HepG2 (cell line): ENCODE measurements at regions not wholly inside any gene's neighbourhood (a gene's known extent, or its start where the extent isn't known, plus 50 kb on each side); places are given as distances from the start of the nearest gene placed in this dataset.

Experiments used
- ATAC-seq: fragments of 200-7000 bp; cut with Tn5 transposase; 3 replicates; pipeline ENCODE4 v1.9.1; 2020; ENCODE audit warnings: mild to moderate bottlenecking, moderate library complexity
- BruUV-seq: library from RNA; stranded (reverse); fragments of 400-500 nt; replicated peaks from 2 replicates; lab custom pipeline; 2021; lab: Mats Ljungman, UMichigan
- CTCF ChIA-PET: fragments of 300-600 bp; formaldehyde crosslinking; extraction: SDS; loops from one replicate; lab custom pipeline; 2021; ENCODE audit warnings: low total read pairs, inconsistent platforms, low intra/inter-chr PET ratio; lab: Yijun Ruan, JAX
- POLR2A ChIA-PET: fragments of 350-600 bp; sonication (Branson Sonifier 250); formaldehyde crosslinking; loops from one replicate; lab custom pipeline; 2020; ENCODE audit warnings: antibody characterized with exemption, inconsistent platforms; lab: Yijun Ruan, JAX
- DNase-seq: peaks from one replicate; pipeline ENCODE4 v3.0.0-alpha.2; 2015; ENCODE audit warnings: low spot score
- FAIRE-seq: peaks from 3 replicates; lab custom pipeline; 2011; peaks lifted over from hg19 to GRCh38; lab: Jason Lieb, UNC
- H2AFZ ChIP-seq: one replicate; pipeline ENCODE4 v1.6.1; 2011; ENCODE audit warnings: low read length, inconsistent platforms
- H3K27ac ChIP-seq: fragments of 300-600 bp; 3 replicates; pipeline ENCODE4 v1.8.0; 2011; ENCODE audit warnings: mixed run types, mild to moderate bottlenecking, mixed read lengths, low read length, inconsistent platforms; ENCODE audit not compliant: insufficient read depth; ENCODE audit errors: extremely low read length
- H3K27me3 ChIP-seq, 2 experiments: fragments of 200-600 bp in 1 of 2; 2 replicates in 1 of 2; 3 replicates in 1 of 2; pipeline versions ENCODE4 v1.6.0 to v1.8.0; 2011; ENCODE audit warnings: low read length in 2 of 2, mild to moderate bottlenecking in 2 of 2, moderate library complexity in 2 of 2, inconsistent platforms in 1 of 2; ENCODE audit not compliant: insufficient read depth in 2 of 2, control insufficient read depth in 1 of 2
- H3K36me3 ChIP-seq, 2 experiments: fragments of 200-600 bp in 1 of 2; replicated peaks in 1 of 2; 2 replicates in 1 of 2; 3 replicates in 1 of 2; pipeline versions ENCODE4 v1.5.1 to v1.8.0; 2011; ENCODE audit warnings: low read length in 2 of 2, inconsistent platforms in 1 of 2; ENCODE audit not compliant: insufficient read depth in 2 of 2, control insufficient read depth in 1 of 2
- H3K4me1 ChIP-seq: 2 replicates; pipeline ENCODE4 v1.5.1; 2012; ENCODE audit warnings: low read length, inconsistent platforms; ENCODE audit not compliant: insufficient read depth
- H3K4me2 ChIP-seq: 2 replicates; pipeline ENCODE4 v1.6.0; 2011; ENCODE audit warnings: low read depth, low read length, inconsistent platforms
- H3K4me3 ChIP-seq, 3 experiments: fragments of 200-600 bp in 1 of 3; sonication (generic), shearing (Covaris generic) in 1 of 3; replicated peaks in 1 of 3; 2 replicates each; pipeline ENCODE4 v1.5.1; 2011 to 2016; ENCODE audit warnings: low read length in 3 of 3, inconsistent platforms in 2 of 3, low read depth in 2 of 3, mild to moderate bottlenecking in 2 of 3, control low read depth in 1 of 3, mixed read lengths in 1 of 3; ENCODE audit not compliant: insufficient read depth in 1 of 3
- H3K79me2 ChIP-seq: one replicate; pipeline ENCODE4 v1.6.1; 2011; ENCODE audit warnings: low read length, inconsistent platforms; ENCODE audit not compliant: insufficient read depth
- H3K9ac ChIP-seq: 2 replicates; pipeline ENCODE4 v1.6.0; 2011; ENCODE audit warnings: mild to moderate bottlenecking, low read depth, low read length, inconsistent platforms; ENCODE audit not compliant: insufficient read depth
- H3K9me3 ChIP-seq: 2 replicates; pipeline ENCODE4 v1.5.1; 2012; ENCODE audit warnings: mild to moderate bottlenecking, low read length
- H4K20me1 ChIP-seq: 2 replicates; pipeline ENCODE4 v1.6.0; 2011; ENCODE audit warnings: inconsistent platforms, mild to moderate bottlenecking, low read length, moderate library complexity; ENCODE audit not compliant: insufficient read depth
- BCL6 ChIP-seq: IDR thresholded peaks from 2 replicates; pipeline ENCODE4 v1.6.1; 2016; ENCODE audit warnings: missing genetic modification reagents, missing compliant biosample characterization
- CTCF ChIP-seq: sonication (generic); formaldehyde crosslinking; IDR thresholded peaks from 2 replicates; pipeline ENCODE4 v1.5.0; 2020; ENCODE audit warnings: mild to moderate bottlenecking, missing genetic modification reagents, moderate library complexity
- HHEX ChIP-seq: IDR thresholded peaks from 2 replicates; pipeline ENCODE4 v1.6.1; 2016; ENCODE audit warnings: control low read depth
- IKZF4 ChIP-seq: sonication (generic); formaldehyde crosslinking; IDR thresholded peaks from 2 replicates; pipeline ENCODE4 v1.5.1; 2020; ENCODE audit warnings: borderline replicate concordance, mild to moderate bottlenecking, low read depth, missing genetic modification reagents; ENCODE audit errors: not compliant biosample characterization
- MTERF4 ChIP-seq: sonication (generic); formaldehyde crosslinking; IDR thresholded peaks from 2 replicates; pipeline ENCODE4 v1.8.0; 2023; ENCODE audit warnings: mild to moderate bottlenecking, missing genetic modification reagents
- PHF5A ChIP-seq: IDR thresholded peaks from one replicate; pipeline ENCODE4 v1.6.1; 2018; ENCODE audit warnings: low read depth, missing genetic modification reagents; ENCODE audit not compliant: unreplicated experiment
- POGZ ChIP-seq: sonication (generic); formaldehyde crosslinking; IDR thresholded peaks from 2 replicates; pipeline ENCODE4 v1.4.0; 2020; ENCODE audit warnings: mild to moderate bottlenecking, missing genetic modification reagents
- REST ChIP-seq, 2 experiments: IDR thresholded peaks; 2 replicates each; pipeline ENCODE4 v1.6.1; 2011 to 2012; ENCODE audit warnings: low read length in 2 of 2, borderline replicate concordance in 1 of 2, low read depth in 1 of 2, mild to moderate bottlenecking in 1 of 2, moderate library complexity in 1 of 2
- SALL2 ChIP-seq: sonication (generic); formaldehyde crosslinking; IDR thresholded peaks from 2 replicates; pipeline ENCODE4 v1.8.1; 2023; ENCODE audit warnings: mild to moderate bottlenecking, missing genetic modification reagents, inconsistent platforms
- SRF ChIP-seq: IDR thresholded peaks from 2 replicates; pipeline ENCODE4 v1.6.1; 2011; ENCODE audit warnings: mild to moderate bottlenecking, low read depth, low read length, moderate library complexity
- TGIF2 ChIP-seq: IDR thresholded peaks from 2 replicates; pipeline ENCODE4 v1.6.1; 2016; ENCODE audit warnings: control low read depth, missing compliant biosample characterization
- ZBTB43 ChIP-seq: sonication (generic); formaldehyde crosslinking; conservative IDR thresholded peaks from 2 replicates; pipeline ENCODE4 v1.4.0; 2020; ENCODE audit warnings: missing genetic modification reagents
- ZFP62 ChIP-seq: sonication (generic); formaldehyde crosslinking; IDR thresholded peaks from 2 replicates; pipeline ENCODE4 v1.4.0; 2020; ENCODE audit warnings: missing genetic modification reagents
- ZNF34 ChIP-seq: sonication (generic); formaldehyde crosslinking; IDR thresholded peaks from 2 replicates; pipeline ENCODE4 v1.4.0; 2020; ENCODE audit warnings: mild to moderate bottlenecking, missing genetic modification reagents, borderline replicate concordance
- ZNF547 ChIP-seq: sonication (generic); formaldehyde crosslinking; IDR thresholded peaks from 2 replicates; pipeline ENCODE4 v1.5.1; 2020; ENCODE audit warnings: mild to moderate bottlenecking, missing genetic modification reagents
- ZNF792 ChIP-seq: IDR thresholded peaks from 2 replicates; pipeline ENCODE4 v1.6.1; 2016
- WGBS: methylation state at CpG from one replicate; pipeline ENCODE4 v1.1.6; 2017; ENCODE audit warnings: low lambda C conversion rate; 5-methylcytosine and 5-hydroxymethylcytosine counted together
- in situ Hi-C: cut with HindIII; loops from 2 replicates; pipeline ENCODE4 v1.10.0; 2017; ENCODE audit warnings: low pct_unique_long_range_greater_than_20kb; ENCODE audit not compliant: extremely low pct_ligation_motif_present
- intact Hi-C: fragments of 100-400 bp; cut with micrococcal nuclease; formaldehyde crosslinking; loops from one replicate; pipeline ENCODE4 v1.10.0; 2022; ENCODE audit not compliant: unreplicated experiment

GRCh38 chr5:30500513-30500912, 693.0 kb upstream of the CDH6 start:
- no peaks in the 10 kb centered on the region; a peak in 1 of 5 replicates for H3K27me3 ChIP-seq
- no peaks in the 10 kb centered on the region for H3K36me3 ChIP-seq
- H3K79me2 ChIP-seq, result no peaks in the 10 kb centered on the region
- TF ChIP-seq SRF (no peak), SALL2 (CRISPR knock-in tag) (no peak), CTCF (CRISPR knock-in tag) (no peak), ZBTB43 (no peak), ZNF792 (CRISPR knock-in tag) (no peak), IKZF4 (CRISPR knock-in tag) (no peak), POGZ (CRISPR knock-in tag) (no peak), BCL6 (no peak), MTERF4 (CRISPR knock-in tag) (no peak), ZNF34 (no peak), HHEX (CRISPR knock-in tag) (no peak), ZFP62 (no peak), PHF5A (CRISPR knock-in tag) (no peak), ZNF547 (CRISPR knock-in tag) (no peak), REST (IDR thresholded peaks at IDR 0.05; ENCODE audit: borderline replicate concordance in 1 of 2, low read depth in 1 of 2, low read length in 2 of 2) (no peak), TGIF2 (CRISPR knock-in tag) (no peak)
- WGBS, result 93% methylated on average over 2 of the region's 2 CpGs
- no peak overlapping the region for H3K27ac ChIP-seq
- CTCF ChIA-PET, result no interaction called here
- intact Hi-C loops (no loop called here), in situ Hi-C loops (loop anchor here (10.0 kb wide), 1 partner anchor 104 kb away; no protein-coding TSS in a partner anchor)
- H4K20me1 ChIP-seq, result no peaks in the 10 kb centered on the region
- no peaks in the 10 kb centered on the region for H3K9me3 ChIP-seq
- no peak for DNase-seq
- no peak overlapping the region for H3K4me2 ChIP-seq
- no peak overlapping the region for H3K4me3 ChIP-seq
- peaks cover 74% of the 10 kb centered on the region for H3K4me1 ChIP-seq
- FAIRE-seq, result no peak
- no peak overlapping the region for H2AFZ ChIP-seq
- POLR2A ChIA-PET, result no interaction called here
- H3K9ac ChIP-seq, result no peak overlapping the region
- BruUV-seq, result no TSS peak
- ATAC-seq, result no peak
